ENCODE measurements at regions not wholly inside any gene's neighbourhood (a gene's known extent, or its start where the extent isn't known, plus 50 kb on each side); places are given as distances from the start of the nearest gene placed in this dataset.

- TF ChIP-seq POLR2A (IDR thresholded peaks at IDR 0.05): no peak
- TF ChIP-seq, protein P1, sequence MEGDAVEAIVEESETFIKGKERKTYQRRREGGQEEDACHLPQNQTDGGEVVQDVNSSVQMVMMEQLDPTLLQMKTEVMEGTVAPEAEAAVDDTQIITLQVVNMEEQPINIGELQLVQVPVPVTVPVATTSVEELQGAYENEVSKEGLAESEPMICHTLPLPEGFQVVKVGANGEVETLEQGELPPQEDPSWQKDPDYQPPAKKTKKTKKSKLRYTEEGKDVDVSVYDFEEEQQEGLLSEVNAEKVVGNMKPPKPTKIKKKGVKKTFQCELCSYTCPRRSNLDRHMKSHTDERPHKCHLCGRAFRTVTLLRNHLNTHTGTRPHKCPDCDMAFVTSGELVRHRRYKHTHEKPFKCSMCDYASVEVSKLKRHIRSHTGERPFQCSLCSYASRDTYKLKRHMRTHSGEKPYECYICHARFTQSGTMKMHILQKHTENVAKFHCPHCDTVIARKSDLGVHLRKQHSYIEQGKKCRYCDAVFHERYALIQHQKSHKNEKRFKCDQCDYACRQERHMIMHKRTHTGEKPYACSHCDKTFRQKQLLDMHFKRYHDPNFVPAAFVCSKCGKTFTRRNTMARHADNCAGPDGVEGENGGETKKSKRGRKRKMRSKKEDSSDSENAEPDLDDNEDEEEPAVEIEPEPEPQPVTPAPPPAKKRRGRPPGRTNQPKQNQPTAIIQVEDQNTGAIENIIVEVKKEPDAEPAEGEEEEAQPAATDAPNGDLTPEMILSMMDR (IDR thresholded peaks at IDR 0.05): peak in 6 of 7 experiments; percentile 24 to 40 (median 31)
Measured at GRCh38 chr6:87832025-87832825, 130.2 kb upstream of the AKIRIN2 start.

Measured in body of pancreas (tissue), 4 donors.